CD4-positive, CD25-positive, alpha-beta regulatory T cell (primary cell): ENCODE measurements at regions not wholly inside any gene's neighbourhood (a gene's known extent, or its start where the extent isn't known, plus 50 kb on each side); places are given as distances from the start of the nearest gene placed in this dataset.
"Not testable (repeated sequence)": the region's sequence is repeated elsewhere in the genome, so short reads cannot be mapped to it uniquely, and the experiment has no call there.

Experiments
- ATAC-seq, 2 donors: fragments of 150-1000 bp; cut with Tn5 transposase; one replicate each; pipeline ENCODE4 v1.10.0; 2021; ENCODE audit warnings: low read depth in 2 of 2, moderate number of reproducible peaks in 2 of 2, moderate library complexity in 1 of 2
- DNase-seq, 3 donors: peaks; one replicate each; pipeline versions ENCODE4 v3.0.0 to v3.0.0-alpha.2; 2012 to 2022; ENCODE audit warnings: mixed read lengths in 1 of 3
- H3K27ac ChIP-seq: one replicate; pipeline ENCODE4 v1.7.0; 2013; ENCODE audit warnings: mild to moderate bottlenecking, low read length; ENCODE audit not compliant: insufficient read depth, poor library complexity, severe bottlenecking
- H3K27me3 ChIP-seq: one replicate; pipeline ENCODE4 v1.7.0; 2013; ENCODE audit warnings: low read length; ENCODE audit not compliant: control insufficient read depth, insufficient read depth
- H3K36me3 ChIP-seq: one replicate; pipeline ENCODE4 v1.7.0; 2013; ENCODE audit warnings: mild to moderate bottlenecking, low read length, moderate library complexity; ENCODE audit not compliant: control insufficient read depth, insufficient read depth
- H3K4me1 ChIP-seq: 2 replicates; pipeline ENCODE4 v1.7.0; 2013; ENCODE audit warnings: mild to moderate bottlenecking, low read length; ENCODE audit not compliant: insufficient read depth, control insufficient read depth, poor library complexity, severe bottlenecking
- H3K4me3 ChIP-seq: one replicate; pipeline ENCODE4 v1.7.0; 2013; ENCODE audit warnings: low read depth, mild to moderate bottlenecking, low read length, moderate library complexity
- H3K9me3 ChIP-seq, 2 experiments: 1 replicate in 1 of 2; 2 replicates in 1 of 2; pipeline ENCODE4 v1.7.0; 2013; ENCODE audit warnings: low read length in 2 of 2, mild to moderate bottlenecking in 1 of 2, moderate library complexity in 1 of 2; ENCODE audit not compliant: control insufficient read depth in 2 of 2
- H3K27ac Mint-ChIP-seq, 3 donors: one replicate each; pipeline ENCODE4 v1.8.0; 2020 to 2022; ENCODE audit warnings: mild to moderate bottlenecking in 3 of 3, mixed read lengths in 3 of 3, moderate library complexity in 2 of 3
- H3K27me3 Mint-ChIP-seq: one replicate; pipeline ENCODE4 v1.8.0; 2022; ENCODE audit warnings: mild to moderate bottlenecking, mixed read lengths
- H3K36me3 Mint-ChIP-seq: one replicate; pipeline ENCODE4 v1.8.0; 2020; ENCODE audit warnings: mixed read lengths
- H3K4me1 Mint-ChIP-seq, 4 donors: one replicate each; pipeline ENCODE4 v1.8.0; 2020 to 2022; ENCODE audit warnings: mixed read lengths in 4 of 4, mild to moderate bottlenecking in 1 of 4
- H3K4me3 Mint-ChIP-seq, 4 donors: one replicate each; pipeline ENCODE4 v1.8.0; 2020 to 2022; ENCODE audit warnings: mild to moderate bottlenecking in 4 of 4, mixed read lengths in 4 of 4, moderate library complexity in 3 of 4
- H3K9me3 Mint-ChIP-seq, 7 donors: one replicate each; pipeline ENCODE4 v1.8.0; 2020 to 2022; ENCODE audit warnings: mixed read lengths in 7 of 7, mild to moderate bottlenecking in 3 of 7, moderate library complexity in 2 of 7

DNA sequence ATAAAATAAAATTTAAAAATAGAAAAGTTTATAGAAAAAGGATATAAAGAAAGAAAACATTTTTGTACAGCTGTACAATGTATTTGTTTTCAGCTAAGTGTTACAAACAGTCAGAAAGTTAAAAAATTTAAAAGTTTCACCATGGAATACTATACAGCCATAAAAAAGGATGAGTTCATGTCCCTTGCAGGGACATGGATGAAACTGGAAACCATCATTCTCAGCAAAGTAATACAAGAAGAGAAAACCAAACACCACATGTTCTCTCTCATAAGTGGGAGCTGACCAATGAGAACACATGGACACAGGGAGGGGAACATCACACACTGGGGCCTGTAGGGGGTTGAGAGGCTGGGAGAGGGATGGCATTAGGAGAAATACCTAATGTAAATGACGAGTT lies 229.9 kb upstream of the MCHR2 start:
- H3K4me1 Mint-ChIP-seq, ATAC-seq, DNase-seq, H3K4me3 Mint-ChIP-seq, H3K4me3 ChIP-seq, H3K27ac Mint-ChIP-seq, H3K36me3 ChIP-seq, H3K9me3 ChIP-seq, H3K4me1 ChIP-seq, H3K9me3 Mint-ChIP-seq, H3K27ac ChIP-seq, H3K27me3 ChIP-seq, H3K36me3 Mint-ChIP-seq: not testable (repeated sequence)
- peaks cover 13% of the 10 kb centered on the region for H3K27me3 Mint-ChIP-seq

DNA sequence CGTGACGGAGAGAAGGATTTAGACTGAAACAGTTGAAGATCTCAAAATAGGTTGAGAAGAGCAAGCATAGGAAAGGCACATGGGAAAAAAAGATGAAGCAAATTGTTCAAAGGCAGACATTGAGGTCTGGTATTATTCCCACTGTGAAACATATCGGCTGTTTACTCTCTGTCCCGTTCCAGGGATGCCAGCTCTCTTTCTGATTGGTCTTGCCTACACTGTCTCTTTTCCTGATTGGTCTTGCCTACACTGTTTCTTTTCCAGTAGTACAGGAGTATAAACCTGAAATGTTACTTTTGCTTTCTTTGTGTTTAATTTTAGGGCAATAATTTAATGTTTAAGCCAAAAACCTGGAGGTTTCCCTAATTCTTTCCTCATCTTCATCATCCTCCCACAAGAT lies 226.5 kb upstream of the MCHR2 start:
- DNase-seq (no peak), ATAC-seq (no peak)
- no peaks in the 10 kb centered on the region for H3K36me3 Mint-ChIP-seq
- H3K4me1 Mint-ChIP-seq = no peaks in the 10 kb centered on the region
- H3K27ac Mint-ChIP-seq = no peak overlapping the region
- no peaks in the 10 kb centered on the region for H3K27me3 ChIP-seq
- no peak overlapping the region for H3K4me3 ChIP-seq
- H3K9me3 Mint-ChIP-seq = peaks cover 0 to 6% (median 2%) of the 10 kb centered on the region in 7 donors
- H3K27me3 Mint-ChIP-seq = peaks cover 14% of the 10 kb centered on the region
- no peak overlapping the region for H3K4me3 Mint-ChIP-seq
- no peak overlapping the region for H3K27ac ChIP-seq
- no peaks in the 10 kb centered on the region for H3K4me1 ChIP-seq
- H3K9me3 ChIP-seq = no peaks in the 10 kb centered on the region
- H3K36me3 ChIP-seq = no peaks in the 10 kb centered on the region

DNA sequence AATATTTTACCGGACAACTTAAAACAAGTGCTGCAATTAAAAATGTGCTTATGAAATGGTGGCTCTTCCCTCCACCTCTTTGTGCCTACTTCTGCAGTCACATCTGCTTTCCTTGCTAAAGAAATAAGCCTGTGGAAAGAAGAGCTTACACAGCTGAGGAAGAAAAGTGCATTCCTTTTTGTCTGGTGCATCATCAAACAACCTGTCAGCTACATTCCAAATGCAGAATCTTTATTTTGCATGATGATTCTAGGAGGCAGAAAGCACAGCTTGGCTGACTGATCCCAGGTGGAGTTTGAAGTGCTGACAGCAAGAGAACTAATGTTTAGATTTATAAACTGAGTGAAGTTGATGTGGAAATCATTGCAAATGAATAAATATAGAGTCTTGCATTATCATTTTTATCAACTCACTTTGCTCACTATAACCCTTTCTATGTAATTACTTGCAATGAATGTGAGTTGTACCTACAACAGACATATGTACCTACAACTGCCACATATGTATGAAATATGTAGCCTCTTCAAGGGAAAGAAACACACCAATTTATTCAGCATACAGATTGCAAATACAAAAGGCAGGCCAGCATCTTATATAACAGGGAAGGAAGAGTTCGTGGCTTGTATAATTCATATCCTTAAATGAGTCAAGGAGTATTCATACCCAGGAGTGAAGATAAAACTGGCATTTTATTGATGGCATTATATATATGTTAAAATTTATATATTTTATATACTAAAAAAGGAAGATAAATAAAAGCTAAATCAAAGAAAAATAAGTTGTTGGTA lies 223.4 kb upstream of the MCHR2 start:
- no peak overlapping the region for H3K27ac ChIP-seq
- H3K4me3 ChIP-seq = no peak overlapping the region
- Mint-ChIP-seq H3K27ac (no peak overlapping the region), H3K36me3 (no peaks in the 10 kb centered on the region), H3K27me3 (peaks cover 13% of the 10 kb centered on the region), H3K9me3 (peaks cover 0 to 5% (median 2%) of the 10 kb centered on the region in 7 donors), H3K4me3 (no peak overlapping the region), H3K4me1 (no peaks in the 10 kb centered on the region)
- H3K36me3 ChIP-seq = no peaks in the 10 kb centered on the region
- H3K4me1 ChIP-seq = no peaks in the 10 kb centered on the region
- H3K9me3 ChIP-seq = no peaks in the 10 kb centered on the region
- ATAC-seq = no peak
- no peaks in the 10 kb centered on the region for H3K27me3 ChIP-seq
- no peak for DNase-seq

DNA sequence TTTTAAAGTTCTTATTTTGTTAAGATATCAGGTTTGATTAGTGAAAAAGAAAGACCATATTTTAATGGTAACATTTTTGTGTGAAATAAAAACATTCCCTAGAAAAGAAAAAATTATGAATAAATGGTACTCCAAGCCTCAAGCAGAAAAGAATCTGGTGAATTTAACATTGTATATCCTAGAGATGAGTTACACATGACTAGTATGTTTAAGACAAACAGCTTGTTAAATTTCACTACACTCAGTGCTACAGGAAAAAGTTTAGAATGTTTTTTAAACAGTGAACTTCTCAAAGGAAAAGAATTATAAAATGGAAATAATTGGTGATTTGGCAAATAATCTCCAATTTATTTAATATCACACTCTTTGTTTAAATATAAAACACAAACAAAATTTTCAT lies 222.7 kb upstream of the MCHR2 start:
- H3K4me1 Mint-ChIP-seq = no peaks in the 10 kb centered on the region
- no peak for ATAC-seq
- H3K27me3 Mint-ChIP-seq = peaks cover 9% of the 10 kb centered on the region

DNA sequence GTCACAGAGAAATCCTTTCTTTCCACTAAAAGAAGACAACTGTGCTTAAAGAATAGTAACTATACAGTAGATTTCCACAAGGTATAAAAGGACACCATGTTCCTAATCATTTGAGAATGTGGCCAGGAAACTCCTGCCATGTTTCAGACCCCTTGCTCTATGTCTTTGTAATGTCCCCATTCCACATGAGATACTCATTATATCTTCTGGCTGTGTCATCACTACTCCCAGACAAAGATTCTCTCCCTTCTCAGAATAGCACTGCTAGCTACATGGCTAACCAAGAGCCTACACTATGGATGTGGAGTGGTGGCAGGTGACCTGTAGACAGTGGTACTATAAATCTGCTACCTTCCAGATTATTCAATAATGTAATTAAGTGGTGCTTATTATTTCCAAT lies 218.1 kb upstream of the MCHR2 start:
- no peak for DNase-seq
- H3K4me1 ChIP-seq = no peaks in the 10 kb centered on the region
- H3K36me3 ChIP-seq = no peaks in the 10 kb centered on the region
- no peak overlapping the region for H3K4me3 ChIP-seq
- no peaks in the 10 kb centered on the region for H3K4me1 Mint-ChIP-seq
- no peak overlapping the region for H3K4me3 Mint-ChIP-seq
- peaks cover 0 to 3% (median 0%) of the 10 kb centered on the region in 7 donors for H3K9me3 Mint-ChIP-seq
- peaks cover 18% of the 10 kb centered on the region for H3K27me3 Mint-ChIP-seq
- no peaks in the 10 kb centered on the region for H3K36me3 Mint-ChIP-seq
- no peak for ATAC-seq
- no peaks in the 10 kb centered on the region for H3K27me3 ChIP-seq
- no peak overlapping the region for H3K27ac Mint-ChIP-seq
- no peak overlapping the region for H3K27ac ChIP-seq
- H3K9me3 ChIP-seq = no peaks in the 10 kb centered on the region

More for the DNA sequence above, 222.7 kb upstream of the MCHR2 start:
- Histone ChIP-seq H3K4me3 (no peak overlapping the region), H3K4me1 (no peaks in the 10 kb centered on the region), H3K36me3 (no peaks in the 10 kb centered on the region), H3K27me3 (no peaks in the 10 kb centered on the region), H3K27ac (no peak overlapping the region), H3K9me3 (no peaks in the 10 kb centered on the region)
- no peaks in the 10 kb centered on the region for H3K36me3 Mint-ChIP-seq
- no peak overlapping the region for H3K27ac Mint-ChIP-seq
- H3K9me3 Mint-ChIP-seq = peaks cover 0 to 5% (median 0%) of the 10 kb centered on the region in 7 donors
- no peak for DNase-seq
- no peak overlapping the region for H3K4me3 Mint-ChIP-seq

DNA sequence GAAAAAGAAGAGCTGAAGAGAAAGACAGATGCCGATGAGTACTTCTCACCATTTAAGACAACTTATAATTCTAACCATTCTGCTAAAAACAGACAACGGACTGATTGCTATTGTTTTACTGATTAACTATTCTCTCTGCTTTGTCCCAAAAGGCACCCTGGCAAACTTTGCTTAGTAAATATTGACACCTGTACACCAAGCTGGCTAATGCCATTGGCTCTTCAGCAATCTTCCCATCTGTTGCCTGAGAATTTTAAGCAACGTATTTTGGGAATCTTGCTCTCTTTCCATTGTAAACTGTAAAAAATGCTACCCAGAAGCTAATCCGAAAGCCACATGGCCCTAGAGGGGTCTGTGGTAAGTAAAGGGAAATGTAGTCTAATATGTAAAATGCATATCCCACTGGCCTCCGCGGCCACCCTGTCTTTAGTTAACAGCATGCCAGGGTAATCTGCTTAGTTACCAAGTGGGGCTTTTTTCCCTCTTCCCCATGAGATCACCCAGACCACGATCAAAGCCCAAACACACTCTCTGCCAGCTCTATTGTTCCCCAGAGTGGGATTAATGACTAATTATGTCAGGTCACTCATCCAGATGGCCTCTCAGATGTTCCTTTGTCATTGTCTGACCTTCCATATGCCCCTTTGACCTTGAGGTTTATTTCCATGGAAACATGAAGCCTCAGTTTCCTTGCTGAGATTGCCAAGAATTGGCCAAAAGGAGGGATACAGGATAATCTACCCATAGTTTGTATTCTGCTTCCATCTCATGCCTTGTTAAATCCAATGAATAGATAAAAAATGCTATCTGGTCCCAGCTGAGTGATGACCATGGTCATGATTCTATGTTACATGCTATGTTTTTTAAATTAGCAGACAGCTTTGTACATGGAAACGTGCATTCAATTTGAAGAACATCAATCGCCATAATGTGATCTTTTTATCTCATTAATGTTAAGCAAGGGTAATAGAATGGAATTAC lies 216.4 kb upstream of the MCHR2 start:
- Histone ChIP-seq H3K27ac (no peak overlapping the region), H3K27me3 (no peaks in the 10 kb centered on the region), H3K36me3 (no peaks in the 10 kb centered on the region), H3K4me3 (no peak overlapping the region), H3K9me3 (no peaks in the 10 kb centered on the region), H3K4me1 (no peaks in the 10 kb centered on the region)
- Mint-ChIP-seq H3K4me3 (no peak overlapping the region), H3K4me1 (no peaks in the 10 kb centered on the region), H3K27me3 (peaks cover 18% of the 10 kb centered on the region), H3K36me3 (no peaks in the 10 kb centered on the region), H3K9me3 (peaks cover 0 to 3% (median 0%) of the 10 kb centered on the region in 7 donors), H3K27ac (no peak overlapping the region)
- no peak for ATAC-seq
- DNase-seq = no peak

DNA sequence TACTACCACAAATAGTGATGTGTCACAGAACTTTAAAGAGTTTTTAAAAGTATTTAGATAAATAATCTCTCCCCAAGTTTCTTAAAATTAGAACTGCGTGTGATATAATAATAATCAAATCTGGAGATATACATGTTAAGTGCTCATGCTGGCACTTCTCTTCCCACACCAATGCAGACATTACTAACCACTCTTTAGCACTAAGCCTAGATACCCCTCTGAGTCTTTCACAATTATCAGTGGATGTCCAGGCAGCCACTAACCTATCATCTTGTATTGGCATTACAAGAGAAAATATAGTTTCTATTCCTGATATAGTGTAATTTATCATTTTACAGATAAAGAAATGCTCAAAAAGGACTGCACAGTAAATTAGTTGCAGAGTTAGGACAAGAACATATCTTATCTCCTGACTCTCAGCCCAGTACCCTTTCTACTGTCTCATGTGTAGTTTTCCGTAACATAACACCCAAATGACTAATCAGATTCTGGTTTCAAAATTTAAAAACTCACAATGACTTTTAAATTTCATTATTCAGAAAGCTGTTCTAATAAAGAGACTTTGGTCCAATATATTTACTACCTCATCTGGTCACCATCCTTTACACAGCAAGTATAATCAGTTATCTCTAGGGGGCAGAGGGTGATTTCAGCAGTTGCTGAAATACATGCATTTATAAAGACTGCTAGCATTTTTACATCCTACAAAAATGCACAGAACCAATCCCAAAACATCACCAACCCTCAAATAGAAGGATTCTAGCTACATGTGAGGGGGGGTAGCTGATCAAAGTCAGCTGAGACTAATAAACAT lies 215.5 kb upstream of the MCHR2 start:
- Mint-ChIP-seq H3K9me3 (peaks cover 0 to 3% (median 0%) of the 10 kb centered on the region in 7 donors), H3K4me1 (no peaks in the 10 kb centered on the region), H3K4me3 (no peak overlapping the region), H3K27ac (no peak overlapping the region), H3K27me3 (peaks cover 14% of the 10 kb centered on the region), H3K36me3 (no peaks in the 10 kb centered on the region)
- H3K27ac ChIP-seq = no peak overlapping the region
- DNase-seq (no peak), ATAC-seq (no peak)
- H3K9me3 ChIP-seq = no peaks in the 10 kb centered on the region
- no peaks in the 10 kb centered on the region for H3K36me3 ChIP-seq
- H3K27me3 ChIP-seq = no peaks in the 10 kb centered on the region
- no peak overlapping the region for H3K4me3 ChIP-seq
- H3K4me1 ChIP-seq = no peaks in the 10 kb centered on the region
